ENCODE measurements at regions not wholly inside any gene's neighbourhood (a gene's known extent, or its start where the extent isn't known, plus 50 kb on each side); places are given as distances from the start of the nearest gene placed in this dataset.

DNA sequence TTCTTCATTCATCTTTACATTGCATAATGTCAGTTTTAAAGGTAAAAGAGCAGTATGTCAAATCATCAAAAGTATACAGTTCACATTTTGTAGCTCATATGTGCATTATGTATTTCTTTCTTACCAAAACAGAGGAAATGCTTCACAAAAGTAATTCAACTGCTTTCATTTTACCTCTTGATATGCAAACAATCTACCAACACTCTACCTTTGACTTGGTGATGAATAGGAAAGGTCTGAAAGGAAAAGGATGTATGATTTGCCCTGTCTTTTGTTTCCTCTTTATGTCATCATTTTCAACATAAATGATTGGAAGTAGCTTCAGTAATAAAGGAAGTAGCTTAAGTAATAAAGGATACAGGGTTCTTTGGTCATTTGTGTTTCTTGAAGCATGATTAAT is 846.7 kb downstream of the NXPH1 start:
- TF ChIP-seq, protein P1, sequence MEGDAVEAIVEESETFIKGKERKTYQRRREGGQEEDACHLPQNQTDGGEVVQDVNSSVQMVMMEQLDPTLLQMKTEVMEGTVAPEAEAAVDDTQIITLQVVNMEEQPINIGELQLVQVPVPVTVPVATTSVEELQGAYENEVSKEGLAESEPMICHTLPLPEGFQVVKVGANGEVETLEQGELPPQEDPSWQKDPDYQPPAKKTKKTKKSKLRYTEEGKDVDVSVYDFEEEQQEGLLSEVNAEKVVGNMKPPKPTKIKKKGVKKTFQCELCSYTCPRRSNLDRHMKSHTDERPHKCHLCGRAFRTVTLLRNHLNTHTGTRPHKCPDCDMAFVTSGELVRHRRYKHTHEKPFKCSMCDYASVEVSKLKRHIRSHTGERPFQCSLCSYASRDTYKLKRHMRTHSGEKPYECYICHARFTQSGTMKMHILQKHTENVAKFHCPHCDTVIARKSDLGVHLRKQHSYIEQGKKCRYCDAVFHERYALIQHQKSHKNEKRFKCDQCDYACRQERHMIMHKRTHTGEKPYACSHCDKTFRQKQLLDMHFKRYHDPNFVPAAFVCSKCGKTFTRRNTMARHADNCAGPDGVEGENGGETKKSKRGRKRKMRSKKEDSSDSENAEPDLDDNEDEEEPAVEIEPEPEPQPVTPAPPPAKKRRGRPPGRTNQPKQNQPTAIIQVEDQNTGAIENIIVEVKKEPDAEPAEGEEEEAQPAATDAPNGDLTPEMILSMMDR (conservative IDR thresholded peaks at IDR 0.05) = no peak
- no peak for TF ChIP-seq EZH2 (IDR thresholded peaks at IDR 0.05; ENCODE audit: low read depth)
- H3K4me2 ChIP-seq = no peak overlapping the region
- POLR2A ChIA-PET (ENCODE audit: unreplicated experiment) = no interaction called here
- no peak for DNase-seq
- H3K4me3 ChIP-seq = no peak overlapping the region
- H3K27me3 ChIP-seq (ENCODE audit: insufficient read depth, low read depth) = no peaks in the 10 kb centered on the region
- H3K36me3 ChIP-seq (ENCODE audit: low read depth) = no peaks in the 10 kb centered on the region
- H4K20me1 ChIP-seq (ENCODE audit: insufficient read depth) = no peaks in the 10 kb centered on the region
- intact Hi-C loops (cut with micrococcal nuclease; ENCODE audit: unreplicated experiment) = no loop called here
- no peaks in the 10 kb centered on the region for H3K79me2 ChIP-seq (ENCODE audit: low read depth)
- no TSS peak for BruUV-seq (replicated peaks)
- H3K4me1 ChIP-seq (replicated peaks; ENCODE audit: insufficient read depth) = no peaks in the 10 kb centered on the region
- H2AFZ ChIP-seq = no peak overlapping the region
- H3K9me2 ChIP-seq (ENCODE audit: insufficient read depth) = no peaks in the 10 kb centered on the region
- no peak overlapping the region for H3K27ac ChIP-seq
- no peaks in the 10 kb centered on the region for H3K9me3 ChIP-seq (ENCODE audit: insufficient read depth, low read depth)
- no peaks in the 10 kb centered on the region for H3F3A ChIP-seq (ENCODE audit: insufficient read depth, low read depth)
- CTCF ChIA-PET = no interaction called here

DNA sequence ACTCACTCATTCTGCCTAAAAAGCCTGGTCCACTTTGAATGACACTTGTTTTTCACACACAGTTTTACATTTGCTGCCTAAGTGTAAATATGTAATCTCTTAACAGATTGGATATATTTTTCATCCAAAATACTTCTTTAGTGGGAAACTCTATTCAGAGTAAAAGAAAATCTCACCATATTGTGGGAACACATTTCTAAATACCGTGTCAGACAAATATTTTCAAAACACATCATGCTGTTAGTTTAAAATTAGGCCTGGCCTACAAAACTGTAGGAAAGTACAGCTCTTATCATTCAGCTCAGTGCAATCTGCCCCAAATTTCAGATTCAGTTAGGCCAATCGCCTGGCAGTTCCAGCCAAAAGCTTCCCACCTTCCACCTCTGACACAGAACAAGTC is 849.8 kb downstream of the NXPH1 start:
- Histone ChIP-seq H2AFZ (no peak overlapping the region), H3K9me2 (ENCODE audit: insufficient read depth) (no peaks in the 10 kb centered on the region), H3K4me1 (replicated peaks; ENCODE audit: insufficient read depth) (no peaks in the 10 kb centered on the region), H3K9me3 (ENCODE audit: insufficient read depth, low read depth) (no peaks in the 10 kb centered on the region), H3K27ac (no peak overlapping the region), H3K27me3 (ENCODE audit: insufficient read depth, low read depth) (no peaks in the 10 kb centered on the region), H3K4me2 (no peak overlapping the region), H3K36me3 (ENCODE audit: low read depth) (no peaks in the 10 kb centered on the region), H3F3A (ENCODE audit: insufficient read depth, low read depth) (no peaks in the 10 kb centered on the region), H4K20me1 (ENCODE audit: insufficient read depth) (no peaks in the 10 kb centered on the region), H3K4me3 (no peak overlapping the region), H3K79me2 (ENCODE audit: low read depth) (no peaks in the 10 kb centered on the region)
- TF ChIP-seq, protein P1 (conservative IDR thresholded peaks at IDR 0.05) = no peak
- TF ChIP-seq EZH2 (IDR thresholded peaks at IDR 0.05; ENCODE audit: low read depth) = no peak
- intact Hi-C loops (cut with micrococcal nuclease; ENCODE audit: unreplicated experiment) = no loop called here
- no peak for DNase-seq
- ChIA-PET CTCF (no interaction called here), POLR2A (ENCODE audit: unreplicated experiment) (no interaction called here)
- BruUV-seq (replicated peaks) = no TSS peak

DNA sequence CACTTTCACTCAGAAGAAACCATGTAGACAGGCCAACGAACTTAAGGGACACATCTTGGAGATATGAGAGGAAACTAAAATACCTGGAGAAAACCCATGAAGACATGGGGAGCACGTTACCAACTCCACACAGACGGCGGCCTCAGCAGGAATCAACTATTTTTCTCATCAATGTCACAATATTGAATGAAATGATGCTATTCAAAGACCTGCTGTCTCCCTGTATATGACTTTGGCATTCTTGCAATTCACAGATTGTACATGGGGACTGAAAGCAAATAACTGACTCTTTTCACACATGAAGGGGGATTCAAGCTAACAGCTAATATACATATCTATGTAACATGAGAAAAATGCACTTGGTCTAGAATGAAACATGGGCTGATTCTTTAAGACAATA is 869.0 kb downstream of the NXPH1 start:
- H4K20me1 ChIP-seq (ENCODE audit: insufficient read depth) = peaks cover 5% of the 10 kb centered on the region; the same call in 1 of the 2 replicates
- no peak overlapping the region for H2AFZ ChIP-seq
- no peaks in the 10 kb centered on the region for H3K27me3 ChIP-seq (ENCODE audit: insufficient read depth, low read depth)
- TF ChIP-seq, protein P1 (conservative IDR thresholded peaks at IDR 0.05) = no peak
- no peak for TF ChIP-seq EZH2 (IDR thresholded peaks at IDR 0.05; ENCODE audit: low read depth)
- intact Hi-C loops (cut with micrococcal nuclease; ENCODE audit: unreplicated experiment) = no loop called here
- CTCF ChIA-PET = no interaction called here
- no peaks in the 10 kb centered on the region for H3F3A ChIP-seq (ENCODE audit: insufficient read depth, low read depth)
- POLR2A ChIA-PET (ENCODE audit: unreplicated experiment) = no interaction called here
- 0 out of 2 replicates have a peak, but pooled peaks cover 4% of the 10 kb centered on the region for H3K9me2 ChIP-seq (ENCODE audit: insufficient read depth)
- H3K4me2 ChIP-seq = no peak overlapping the region
- no peaks in the 10 kb centered on the region for H3K36me3 ChIP-seq (ENCODE audit: low read depth)
- BruUV-seq (replicated peaks) = no TSS peak
- no peak for DNase-seq
- no peak overlapping the region for H3K4me3 ChIP-seq
- no peaks in the 10 kb centered on the region for H3K9me3 ChIP-seq (ENCODE audit: insufficient read depth, low read depth)
- no peak overlapping the region for H3K27ac ChIP-seq
- no peaks in the 10 kb centered on the region for H3K4me1 ChIP-seq (replicated peaks; ENCODE audit: insufficient read depth)
- H3K79me2 ChIP-seq (ENCODE audit: low read depth) = no peaks in the 10 kb centered on the region
